GM19468 (cell line): ENCODE measurements at regions not wholly inside any gene's neighbourhood (a gene's known extent, or its start where the extent isn't known, plus 50 kb on each side); places are given as distances from the start of the nearest gene placed in this dataset.

Experiments used
- ATAC-seq: cut with Tn5 transposase; IDR thresholded peaks from one replicate; pipeline ENCODE4 v1.9.1; 2021; ENCODE audit warnings: mild to moderate bottlenecking, moderate library complexity, moderate number of reproducible peaks; ENCODE audit not compliant: unreplicated experiment; ENCODE audit errors: extremely low read depth

- ATAC-seq: no peak
Measured at GRCh38 chr2:161570424-161571050, 53.7 kb upstream of the SLC4A10 start.

GRCh38 chr2:161571051-161571429 lies 53.2 kb upstream of the SLC4A10 start:
- ATAC-seq: no peak
